ENCODE measurements at regions not wholly inside any gene's neighbourhood (a gene's known extent, or its start where the extent isn't known, plus 50 kb on each side); places are given as distances from the start of the nearest gene placed in this dataset.

GRCh38 chr16:85461022-85461813, 151.9 kb upstream of the GSE1 start (continued):
- TF ChIP-seq FOXA1 (IDR thresholded peaks at IDR 0.05) = no peak
- TF ChIP-seq FOXA1 (CRISPR knock-in tag; IDR thresholded peaks at IDR 0.05) = peak; percentile 80
- TF ChIP-seq PITX1 (CRISPR knock-in tag; IDR thresholded peaks at IDR 0.05) = 0 out of 2 replicates have a peak, but pooled peaks have one; percentile 6
- no peak for TF ChIP-seq SMAD3 (CRISPR knock-in tag; IDR thresholded peaks at IDR 0.05)
- TF ChIP-seq RBAK (CRISPR knock-in tag; IDR thresholded peaks at IDR 0.05) = 0 out of 2 replicates have a peak, but pooled peaks have one; percentile 55
- TF ChIP-seq EP300 (IDR thresholded peaks at IDR 0.05; ENCODE audit: low read depth in 2 of 2, low read length in 2 of 2) = peak in 1 of 2 experiments; percentile 17; a peak in 1 of 4 replicates
- no peak for TF ChIP-seq EP300 (CRISPR knock-in tag; IDR thresholded peaks at IDR 0.05; ENCODE audit: borderline replicate concordance)
- TF ChIP-seq NR2C2 (CRISPR knock-in tag; IDR thresholded peaks at IDR 0.05; ENCODE audit: borderline replicate concordance) = no peak
- TF ChIP-seq KLF9 (CRISPR knock-in tag; IDR thresholded peaks at IDR 0.05; ENCODE audit: low read depth) = no peak
- TF ChIP-seq ZNF44 (CRISPR knock-in tag; IDR thresholded peaks at IDR 0.05) = no peak
- no peak; the same call in 1 of the 2 replicates for TF ChIP-seq HIVEP1 (CRISPR knock-in tag; IDR thresholded peaks at IDR 0.05)
- no peak for TF ChIP-seq NFE2L2 (IDR thresholded peaks at IDR 0.05; ENCODE audit: low read length)
- TF ChIP-seq AKAP8 (CRISPR knock-in tag; IDR thresholded peaks at IDR 0.05) = no peak
- no peak for TF ChIP-seq MAF1 (CRISPR knock-in tag; IDR thresholded peaks at IDR 0.05; ENCODE audit: borderline replicate concordance)
- no peak for TF ChIP-seq YEATS4 (CRISPR knock-in tag; IDR thresholded peaks at IDR 0.05; ENCODE audit: borderline replicate concordance)
- no peak for TF ChIP-seq ZNF713 (CRISPR knock-in tag; IDR thresholded peaks at IDR 0.05)
- peak; percentile 11; the same call in 1 of the 2 replicates for TF ChIP-seq ZNF792 (CRISPR knock-in tag; IDR thresholded peaks at IDR 0.05)
- TF ChIP-seq ZNF558 (CRISPR knock-in tag; IDR thresholded peaks at IDR 0.05; ENCODE audit: borderline replicate concordance) = 0 out of 2 replicates have a peak, but pooled peaks have one; percentile 37
- TF ChIP-seq LCORL (IDR thresholded peaks at IDR 0.05) = no peak
- TF ChIP-seq LCORL (CRISPR knock-in tag; IDR thresholded peaks at IDR 0.05) = peak; percentile 81; the same call in 1 of the 2 replicates
- TF ChIP-seq SAP130 (CRISPR knock-in tag; IDR thresholded peaks at IDR 0.05; ENCODE audit: low read depth) = 0 out of 2 replicates have a peak, but pooled peaks have one; percentile 25
- peak; percentile 54; the same call in 1 of the 2 replicates for TF ChIP-seq MTA1 (CRISPR knock-in tag; IDR thresholded peaks at IDR 0.05; ENCODE audit: borderline replicate concordance)
- no peak for TF ChIP-seq ZNF280D (CRISPR knock-in tag; IDR thresholded peaks at IDR 0.05)
- TF ChIP-seq ZNF7 (CRISPR knock-in tag; IDR thresholded peaks at IDR 0.05) = peak; percentile 74
